SIG-M5 treated with dmso at 0.1 percent for 504 hours (cell line): ENCODE measurements at regions not wholly inside any gene's neighbourhood (a gene's known extent, or its start where the extent isn't known, plus 50 kb on each side); places are given as distances from the start of the nearest gene placed in this dataset.
"Not testable (repeated sequence)": the region's sequence is repeated elsewhere in the genome, so short reads cannot be mapped to it uniquely, and the experiment has no call there.

Experiments used
- DNase-seq: peaks from one replicate; lab custom pipeline; 2025; ENCODE audit not compliant: unreplicated experiment; lab: John Stamatoyannopoulos, UW

GRCh38 chr2:37802899-37803379 is 122.1 kb upstream of the RMDN2 start:
- DNase-seq, result no peak

GRCh38 chr2:37806004-37806403 is 119.1 kb upstream of the RMDN2 start:
- DNase-seq, result not testable (repeated sequence)

- DNase-seq, result peak; percentile 43
These were observed 115.6 kb upstream of the RMDN2 start for GRCh38 chr2:37809525-37809924.

- DNase-seq, result no peak
These were observed 115.0 kb upstream of the RMDN2 start for GRCh38 chr2:37809931-37810570.

- DNase-seq, result no peak
These were observed 112.7 kb upstream of the RMDN2 start for GRCh38 chr2:37812414-37812813.

GRCh38 chr2:37812941-37813730 is 112.0 kb upstream of the RMDN2 start:
- no peak for DNase-seq

- no peak for DNase-seq
These were observed 109.1 kb upstream of the RMDN2 start for GRCh38 chr2:37816036-37816435.

GRCh38 chr2:37816686-37817085 is 108.4 kb upstream of the RMDN2 start:
- no peak for DNase-seq

- DNase-seq, result peak; percentile 51
These were observed 105.9 kb upstream of the RMDN2 start for GRCh38 chr2:37819186-37819585.

- DNase-seq, result peak; percentile 86
These were observed 104.6 kb upstream of the RMDN2 start for GRCh38 chr2:37820471-37820986.

GRCh38 chr2:37825586-37825985 is 99.5 kb upstream of the RMDN2 start:
- DNase-seq, result no peak

GRCh38 chr2:37826611-37827010 is 98.5 kb upstream of the RMDN2 start:
- DNase-seq, result no peak

- no peak for DNase-seq
These were observed 97.6 kb upstream of the RMDN2 start for GRCh38 chr2:37827455-37827854.

GRCh38 chr2:37827911-37828511 is 97.1 kb upstream of the RMDN2 start:
- no peak for DNase-seq

- peak; percentile 96 for DNase-seq
These were observed 95.9 kb upstream of the RMDN2 start for GRCh38 chr2:37829202-37829601.

GRCh38 chr2:37829616-37830395 is 95.3 kb upstream of the RMDN2 start:
- no peak for DNase-seq

GRCh38 chr2:37830636-37831035 is 94.5 kb upstream of the RMDN2 start:
- DNase-seq, result no peak

GRCh38 chr2:37831081-37831780 is 93.9 kb upstream of the RMDN2 start:
- no peak for DNase-seq

- DNase-seq, result peak; percentile 86
These were observed 92.4 kb upstream of the RMDN2 start for GRCh38 chr2:37832590-37833197.

GRCh38 chr2:37833423-37833822 is 91.7 kb upstream of the RMDN2 start:
- DNase-seq, result no peak
